IPS DF 4.7 (cell line): ENCODE measurements at regions not wholly inside any gene's neighbourhood (a gene's known extent, or its start where the extent isn't known, plus 50 kb on each side); places are given as distances from the start of the nearest gene placed in this dataset.

Source experiments
- DNase-seq: peaks from one replicate; pipeline ENCODE4 v3.0.0-alpha.2; 2013; ENCODE audit warnings: low spot score; ENCODE audit errors: extremely low read depth

DNA sequence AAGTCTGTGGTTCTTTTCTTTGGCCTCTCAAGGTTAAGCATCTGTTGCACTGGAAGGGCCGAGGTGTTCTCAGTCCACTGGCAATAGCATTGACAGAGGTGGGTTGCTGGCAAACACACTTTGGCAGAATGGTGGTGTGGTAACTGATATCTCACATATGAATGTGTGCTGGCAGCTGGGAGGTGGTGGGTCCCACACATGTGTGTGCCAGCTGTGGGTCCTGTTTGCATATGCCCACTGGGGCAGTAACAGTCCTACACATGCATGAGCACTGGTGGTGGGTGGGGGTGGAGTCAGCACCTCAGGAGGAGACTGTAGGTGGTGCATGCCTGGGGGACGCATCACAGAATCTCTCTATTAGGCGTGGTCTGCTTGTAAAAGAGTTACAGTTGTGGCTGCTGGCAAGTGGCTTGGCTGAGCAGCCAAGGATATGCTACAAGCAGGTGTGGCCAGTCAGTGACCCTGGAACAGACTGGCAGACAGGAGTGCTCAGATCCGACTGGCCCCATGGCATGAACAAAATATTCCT, 934.3 kb downstream of the GRIK2 start:
- DNase-seq = no peak

DNA sequence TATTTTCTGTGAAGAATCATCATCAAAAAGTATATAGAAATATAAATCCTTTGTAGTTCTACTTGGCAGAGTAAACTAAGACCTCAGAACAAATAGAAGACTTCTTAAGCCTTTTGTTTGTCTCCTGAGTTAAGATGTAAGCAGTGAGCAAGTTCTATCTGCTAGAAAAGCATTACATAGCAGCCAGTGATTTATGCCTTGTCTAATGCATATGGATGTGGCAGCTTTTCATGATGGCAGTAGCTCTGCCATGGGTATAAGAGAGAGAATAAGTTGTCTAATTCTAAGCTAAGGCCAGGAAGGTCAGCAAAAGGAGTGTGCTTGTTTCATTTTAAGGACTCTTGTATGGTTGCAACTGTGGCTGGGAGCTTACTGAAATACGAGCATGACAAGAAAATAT, 920.2 kb downstream of the GRIK2 start:
- no peak for DNase-seq

DNA sequence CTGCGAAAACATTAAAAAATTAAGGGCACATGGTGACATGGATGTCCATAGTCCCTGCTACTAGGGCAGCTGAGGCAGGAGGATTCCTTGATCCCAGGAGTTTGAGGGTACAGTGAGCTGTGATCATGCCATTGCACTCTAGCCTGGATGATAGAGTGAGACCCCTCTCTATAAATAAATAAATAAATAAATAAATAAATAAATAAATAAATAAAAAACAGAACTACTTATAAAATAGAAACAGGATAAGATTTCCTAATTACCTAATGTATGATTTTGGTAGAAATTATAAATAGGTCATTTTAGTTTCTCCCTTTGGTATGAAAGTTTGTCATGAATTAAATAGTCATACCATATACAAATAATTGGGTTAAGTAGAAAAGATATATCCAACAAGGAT, 916.2 kb downstream of the GRIK2 start:
- DNase-seq = no peak

DNA sequence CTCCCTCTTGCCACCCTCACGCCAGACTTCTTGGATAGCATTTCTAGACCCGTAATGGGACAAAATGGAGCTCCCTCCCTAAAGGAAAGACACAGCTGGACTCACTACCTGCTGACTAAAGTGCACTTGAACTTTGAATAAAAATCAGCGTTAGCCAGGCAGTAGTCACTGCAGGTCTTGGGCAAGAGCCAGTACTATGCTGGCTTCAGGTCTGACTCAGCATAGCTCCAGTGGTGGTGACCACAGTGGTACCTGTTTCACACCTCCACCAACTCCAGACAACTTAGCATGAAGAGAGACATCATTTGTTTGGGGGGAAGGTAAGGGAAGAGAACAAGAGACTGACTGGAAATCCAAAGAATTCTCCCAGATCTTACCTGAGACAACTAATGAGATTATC, 906.8 kb downstream of the GRIK2 start:
- no peak for DNase-seq

DNA sequence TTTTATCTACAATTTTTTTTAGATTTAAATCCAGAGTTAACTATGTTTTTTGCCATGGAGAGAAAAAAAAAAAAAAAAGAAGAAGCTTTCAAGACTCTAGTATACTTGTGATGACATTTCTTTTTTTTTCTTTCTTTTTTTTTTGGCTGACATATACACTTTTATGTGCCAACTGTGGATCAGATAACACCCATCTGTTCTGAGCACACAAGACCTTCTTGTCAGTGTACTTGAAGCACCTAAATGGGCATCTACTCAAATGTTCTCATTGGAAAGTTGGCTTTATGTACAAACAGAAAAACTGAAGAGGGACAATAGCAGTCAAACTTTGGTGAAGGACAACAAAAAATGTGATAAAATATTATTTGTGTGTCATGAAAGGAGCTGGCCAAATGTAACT, 904.5 kb downstream of the GRIK2 start:
- no peak for DNase-seq
